GM12864 (cell line): ENCODE measurements at regions not wholly inside any gene's neighbourhood (a gene's known extent, or its start where the extent isn't known, plus 50 kb on each side); places are given as distances from the start of the nearest gene placed in this dataset.

Experiments
- DNase-seq: peaks from one replicate; pipeline ENCODE4 v3.0.0-alpha.2; 2011; ENCODE audit warnings: low read depth
- H3K4me3 ChIP-seq: 2 replicates; pipeline ENCODE4 v1.5.1; 2011; ENCODE audit warnings: mild to moderate bottlenecking, low read depth, low read length, control low read depth
- TF ChIP-seq, protein P1 (sequence below): IDR thresholded peaks from 2 replicates; pipeline ENCODE4 v1.5.1; 2011; ENCODE audit warnings: low read depth, mild to moderate bottlenecking, moderate library complexity, low read length, control low read depth, inconsistent platforms; ENCODE audit errors: missing control alignments

DNA sequence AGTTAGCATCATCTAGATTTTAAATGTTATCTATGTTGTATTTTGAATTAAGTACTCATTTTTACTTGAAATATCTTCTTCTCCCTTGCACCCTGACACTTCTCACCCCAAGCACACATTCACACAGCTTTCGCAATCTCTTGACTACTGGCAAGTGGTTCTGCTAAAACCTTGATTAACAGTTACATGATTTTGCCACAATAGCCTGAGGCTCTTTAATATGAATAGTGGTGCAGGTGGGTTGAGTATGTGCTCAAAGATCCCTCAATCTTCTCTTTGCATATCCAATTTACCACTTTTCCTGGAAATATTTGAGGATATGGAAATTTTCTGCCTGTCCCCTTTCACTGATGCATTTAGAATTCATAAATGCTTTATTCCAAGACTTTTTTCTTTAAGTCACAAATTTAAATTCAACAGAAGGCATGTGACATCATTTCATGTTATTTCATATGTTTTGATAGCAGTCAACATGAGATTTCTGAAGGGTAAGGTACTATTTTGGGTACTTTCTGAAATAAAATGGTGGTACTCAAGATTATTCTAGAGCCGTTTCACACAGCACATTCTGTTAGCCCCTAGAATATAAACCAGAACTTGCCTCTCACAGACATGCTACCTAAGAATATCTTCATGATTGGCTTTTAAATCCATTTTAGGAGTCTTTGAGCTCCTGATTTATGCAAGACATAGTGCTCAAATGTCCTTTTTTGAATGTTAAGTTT lies 339.7 kb downstream of the RPRM start:
- TF ChIP-seq, protein P1, sequence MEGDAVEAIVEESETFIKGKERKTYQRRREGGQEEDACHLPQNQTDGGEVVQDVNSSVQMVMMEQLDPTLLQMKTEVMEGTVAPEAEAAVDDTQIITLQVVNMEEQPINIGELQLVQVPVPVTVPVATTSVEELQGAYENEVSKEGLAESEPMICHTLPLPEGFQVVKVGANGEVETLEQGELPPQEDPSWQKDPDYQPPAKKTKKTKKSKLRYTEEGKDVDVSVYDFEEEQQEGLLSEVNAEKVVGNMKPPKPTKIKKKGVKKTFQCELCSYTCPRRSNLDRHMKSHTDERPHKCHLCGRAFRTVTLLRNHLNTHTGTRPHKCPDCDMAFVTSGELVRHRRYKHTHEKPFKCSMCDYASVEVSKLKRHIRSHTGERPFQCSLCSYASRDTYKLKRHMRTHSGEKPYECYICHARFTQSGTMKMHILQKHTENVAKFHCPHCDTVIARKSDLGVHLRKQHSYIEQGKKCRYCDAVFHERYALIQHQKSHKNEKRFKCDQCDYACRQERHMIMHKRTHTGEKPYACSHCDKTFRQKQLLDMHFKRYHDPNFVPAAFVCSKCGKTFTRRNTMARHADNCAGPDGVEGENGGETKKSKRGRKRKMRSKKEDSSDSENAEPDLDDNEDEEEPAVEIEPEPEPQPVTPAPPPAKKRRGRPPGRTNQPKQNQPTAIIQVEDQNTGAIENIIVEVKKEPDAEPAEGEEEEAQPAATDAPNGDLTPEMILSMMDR, result no peak
- no peak for DNase-seq
- H3K4me3 ChIP-seq, result no peak overlapping the region

DNA sequence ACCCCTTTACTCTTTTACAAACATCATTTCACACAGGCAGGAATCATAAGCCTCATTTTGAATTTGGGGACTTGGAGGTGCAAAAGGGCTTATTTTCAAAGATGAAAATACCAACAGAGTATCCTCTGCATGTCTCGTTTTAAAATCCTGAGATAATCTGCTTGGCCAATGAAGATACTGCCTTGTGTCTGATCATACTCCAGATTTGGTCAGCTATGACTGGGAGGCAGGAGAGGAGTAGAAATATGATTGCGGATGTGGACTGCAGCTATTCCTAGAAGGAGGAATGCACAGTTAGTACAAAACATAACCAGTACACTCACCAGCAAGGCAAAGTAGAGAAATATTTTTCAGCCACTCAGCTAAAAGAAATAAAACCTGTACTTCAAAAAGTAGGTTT lies 342.3 kb downstream of the RPRM start:
- TF ChIP-seq, protein P1, result no peak
- DNase-seq, result no peak
- H3K4me3 ChIP-seq, result no peak overlapping the region

DNA sequence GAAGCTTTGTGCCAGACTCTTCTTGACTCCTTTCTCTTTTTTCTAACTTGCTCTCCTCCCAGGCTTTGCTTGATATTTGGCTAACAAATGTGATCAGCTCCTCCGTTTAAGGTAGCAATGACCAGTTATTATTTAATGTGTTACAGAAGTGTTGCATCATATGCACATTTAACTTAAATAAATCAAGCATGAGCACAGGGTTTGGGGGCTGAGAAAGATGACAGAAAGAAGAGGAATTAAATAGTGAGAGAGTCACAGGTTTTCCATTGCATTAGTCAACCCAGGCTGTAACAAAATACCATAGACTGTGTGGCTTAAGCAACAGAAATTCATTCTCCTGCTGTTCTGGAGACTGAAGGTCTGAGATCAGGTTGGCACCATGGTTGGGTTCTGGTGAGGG lies 343.8 kb downstream of the RPRM start:
- DNase-seq, result no peak
- H3K4me3 ChIP-seq, result no peak overlapping the region
- TF ChIP-seq, protein P1, result no peak

DNA sequence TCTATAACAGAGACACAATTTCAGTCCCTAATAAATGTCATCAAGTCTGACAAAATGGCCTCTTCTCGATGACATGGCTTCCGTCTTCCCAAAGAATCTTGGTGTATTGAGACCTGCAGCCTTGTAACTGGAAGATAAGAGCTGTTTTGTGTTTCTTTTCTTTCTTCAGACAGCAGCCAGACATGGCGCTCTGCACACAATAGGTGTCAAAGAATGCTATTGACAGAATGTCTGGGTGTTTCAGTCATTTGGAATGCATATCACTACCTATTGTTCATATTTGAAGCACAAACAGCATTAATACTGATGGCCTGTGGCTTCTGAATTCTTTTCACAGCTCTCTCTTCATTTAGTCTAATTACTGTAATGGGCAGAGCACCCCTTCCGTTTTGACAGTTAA lies 344.8 kb downstream of the RPRM start:
- TF ChIP-seq, protein P1, result no peak
- no peak overlapping the region for H3K4me3 ChIP-seq

DNA sequence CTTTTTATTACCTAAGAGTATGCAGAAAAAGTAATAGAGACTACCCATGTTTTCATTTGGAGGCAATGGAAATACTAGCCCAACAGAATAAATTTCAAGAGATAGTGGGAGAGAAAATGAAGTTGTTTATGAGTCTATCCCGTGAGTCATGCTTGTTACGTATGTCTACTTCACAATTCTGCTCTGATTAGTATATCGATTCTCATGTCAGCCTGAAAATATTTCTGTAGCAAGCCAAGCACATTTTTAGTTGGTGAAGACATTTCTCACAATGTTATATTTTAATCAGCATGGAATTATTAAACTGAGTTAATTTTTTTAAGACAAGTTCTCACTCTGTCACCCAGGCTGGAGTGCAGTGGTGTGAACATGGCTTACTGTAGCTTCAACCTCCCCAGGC lies 346.1 kb downstream of the RPRM start:
- TF ChIP-seq, protein P1, result no peak
- no peak for DNase-seq
- H3K4me3 ChIP-seq, result no peak overlapping the region

More for the DNA sequence above, 344.8 kb downstream of the RPRM start:
- DNase-seq, result no peak

DNA sequence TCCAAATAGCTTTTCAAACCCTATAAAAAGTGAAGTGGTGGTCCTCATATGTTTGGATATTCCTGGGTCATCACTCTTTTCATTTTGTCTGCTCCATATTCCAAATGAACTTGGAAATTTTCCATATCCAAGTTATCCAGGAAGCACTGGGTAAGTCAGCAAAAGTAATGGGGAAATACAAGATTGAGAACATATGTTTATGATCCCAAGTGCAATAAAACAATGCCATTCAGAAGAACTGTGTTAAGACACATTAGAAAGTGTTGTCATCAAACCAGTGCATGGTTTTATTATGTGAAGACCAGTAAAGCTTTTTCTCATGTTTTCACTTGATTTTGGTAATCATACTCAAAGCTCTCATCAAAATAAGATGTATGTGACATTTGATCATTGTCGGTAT lies 363.4 kb downstream of the RPRM start:
- no peak overlapping the region for H3K4me3 ChIP-seq
- no peak for DNase-seq
- TF ChIP-seq, protein P1, result no peak

DNA sequence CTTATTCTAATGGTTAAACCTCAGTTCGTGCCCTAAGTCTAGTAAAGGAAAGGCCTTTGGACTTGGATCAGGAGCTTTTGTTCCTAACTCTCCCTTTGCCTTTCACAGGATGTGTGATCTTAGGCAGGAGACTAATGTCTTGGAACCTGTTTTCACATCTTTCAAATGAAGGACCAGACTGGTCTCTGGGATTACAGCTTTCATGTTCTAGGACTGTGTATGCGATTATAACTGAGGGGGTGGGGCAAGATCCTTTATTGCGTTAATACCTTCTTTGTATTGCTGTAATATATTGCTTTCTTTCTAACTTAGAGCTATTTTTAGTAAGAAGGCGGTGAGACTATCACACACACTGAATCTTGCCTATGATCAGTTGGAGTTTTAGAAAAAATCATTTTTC lies 368.1 kb downstream of the RPRM start:
- no peak for DNase-seq
- no peak overlapping the region for H3K4me3 ChIP-seq
- TF ChIP-seq, protein P1, result no peak
